MM.1S (cell line): ENCODE measurements at regions not wholly inside any gene's neighbourhood (a gene's known extent, or its start where the extent isn't known, plus 50 kb on each side); places are given as distances from the start of the nearest gene placed in this dataset.
"Not testable (repeated sequence)": the region's sequence is repeated elsewhere in the genome, so short reads cannot be mapped to it uniquely, and the experiment has no call there.

ENCODE experiments used
- DNase-seq: peaks from one replicate; pipeline ENCODE4 v3.0.0-alpha.2; 2015
- H2AFZ ChIP-seq: fragments of 300-600 bp; sonication (generic); 2 replicates; pipeline ENCODE4 v1.6.0; 2016; ENCODE audit warnings: antibody characterized with exemption, low read length
- H3F3A ChIP-seq: fragments of 300-600 bp; sonication (generic); 2 replicates; pipeline ENCODE4 v1.6.1; 2016; ENCODE audit warnings: mild to moderate bottlenecking, antibody characterized with exemption, low read length, moderate library complexity, mixed read lengths; ENCODE audit not compliant: insufficient read depth
- H3K27ac ChIP-seq: fragments of 300-600 bp; sonication (generic); 2 replicates; pipeline ENCODE4 v1.5.1; 2016; ENCODE audit warnings: mild to moderate bottlenecking, low read length
- H3K27me3 ChIP-seq: fragments of 300-600 bp; sonication (generic); replicated peaks from 2 replicates; pipeline ENCODE4 v1.6.0; 2016; ENCODE audit warnings: low read length; ENCODE audit not compliant: insufficient read depth
- H3K36me3 ChIP-seq: fragments of 300-600 bp; sonication (generic); replicated peaks from 2 replicates; pipeline ENCODE4 v1.6.1; 2016; ENCODE audit warnings: mild to moderate bottlenecking, low read length, mixed read lengths; ENCODE audit not compliant: insufficient read depth
- H3K4me1 ChIP-seq: fragments of 300-600 bp; sonication (generic); 2 replicates; pipeline ENCODE4 v1.6.1; 2016; ENCODE audit warnings: low read length, mixed read lengths
- H3K4me2 ChIP-seq: fragments of 300-600 bp; sonication (generic); 2 replicates; pipeline ENCODE4 v1.6.0; 2016; ENCODE audit warnings: low read depth, low read length
- H3K4me3 ChIP-seq: fragments of 300-600 bp; sonication (generic); 2 replicates; pipeline ENCODE4 v1.5.1; 2016; ENCODE audit warnings: low read length, mixed read lengths
- H3K79me2 ChIP-seq: fragments of 300-600 bp; sonication (generic); 2 replicates; pipeline ENCODE4 v1.6.1; 2016; ENCODE audit warnings: mixed run types, low read length, mixed read lengths
- H3K9ac ChIP-seq: fragments of 300-600 bp; sonication (generic); 2 replicates; pipeline ENCODE4 v1.6.1; 2016; ENCODE audit warnings: low read length, mixed read lengths
- H3K9me2 ChIP-seq: fragments of 300-600 bp; sonication (generic); replicated peaks from 2 replicates; pipeline ENCODE4 v1.6.1; 2016; ENCODE audit warnings: mild to moderate bottlenecking, low read length, mixed read lengths; ENCODE audit not compliant: insufficient read depth
- H3K9me3 ChIP-seq: fragments of 300-600 bp; sonication (generic); replicated peaks from 2 replicates; pipeline ENCODE4 v1.6.1; 2016; ENCODE audit warnings: mild to moderate bottlenecking, low read length, mixed read lengths; ENCODE audit not compliant: insufficient read depth
- H4K20me1 ChIP-seq: fragments of 300-600 bp; sonication (generic); 2 replicates; pipeline ENCODE4 v1.6.1; 2016; ENCODE audit warnings: mild to moderate bottlenecking, low read length, moderate library complexity, mixed read lengths; ENCODE audit not compliant: insufficient read depth
- EZH2 ChIP-seq: fragments of 300-600 bp; sonication (generic); optimal IDR thresholded peaks from 2 replicates; pipeline ENCODE3; 2017; ENCODE audit warnings: low read depth, mild to moderate bottlenecking, antibody characterized with exemption, low read length, mixed read lengths
- EZH2phosphoT487 ChIP-seq: fragments of 300-600 bp; sonication (generic); IDR thresholded peaks from 2 replicates; pipeline ENCODE4 v1.6.1; 2018; ENCODE audit warnings: antibody characterized with exemption, low read length
- TF ChIP-seq, protein P1 (sequence below): fragments of 300-600 bp; sonication (generic); IDR thresholded peaks from 2 replicates; pipeline ENCODE4 v1.5.1; 2016; ENCODE audit warnings: antibody characterized with exemption, low read length, mixed read lengths

DNA sequence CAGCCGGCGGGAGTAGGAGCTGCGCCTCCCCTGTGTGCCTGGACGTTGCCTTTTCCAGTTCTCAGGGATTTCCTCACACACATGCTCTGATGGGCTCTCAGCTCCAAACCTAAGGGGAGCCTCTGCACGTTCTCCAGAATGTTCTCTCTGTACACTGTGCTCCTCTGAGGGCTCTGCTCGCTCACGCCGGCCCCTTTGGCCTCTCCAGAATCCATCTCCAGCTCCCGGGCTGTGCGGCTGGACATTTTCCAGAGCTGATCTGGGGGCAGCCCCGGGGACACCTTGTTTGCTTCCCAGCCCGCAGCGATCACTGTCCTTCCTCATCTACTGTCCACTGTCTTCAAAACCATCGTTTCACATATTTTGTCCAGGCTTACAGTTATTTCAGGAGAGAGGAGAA lies 245.4 kb upstream of the HDAC4 start:
- H3K36me3 ChIP-seq, result no peaks in the 10 kb centered on the region
- no peaks in the 10 kb centered on the region for H3K9me2 ChIP-seq
- DNase-seq, result no peak
- no peaks in the 10 kb centered on the region for H3K9me3 ChIP-seq
- TF ChIP-seq, protein P1, sequence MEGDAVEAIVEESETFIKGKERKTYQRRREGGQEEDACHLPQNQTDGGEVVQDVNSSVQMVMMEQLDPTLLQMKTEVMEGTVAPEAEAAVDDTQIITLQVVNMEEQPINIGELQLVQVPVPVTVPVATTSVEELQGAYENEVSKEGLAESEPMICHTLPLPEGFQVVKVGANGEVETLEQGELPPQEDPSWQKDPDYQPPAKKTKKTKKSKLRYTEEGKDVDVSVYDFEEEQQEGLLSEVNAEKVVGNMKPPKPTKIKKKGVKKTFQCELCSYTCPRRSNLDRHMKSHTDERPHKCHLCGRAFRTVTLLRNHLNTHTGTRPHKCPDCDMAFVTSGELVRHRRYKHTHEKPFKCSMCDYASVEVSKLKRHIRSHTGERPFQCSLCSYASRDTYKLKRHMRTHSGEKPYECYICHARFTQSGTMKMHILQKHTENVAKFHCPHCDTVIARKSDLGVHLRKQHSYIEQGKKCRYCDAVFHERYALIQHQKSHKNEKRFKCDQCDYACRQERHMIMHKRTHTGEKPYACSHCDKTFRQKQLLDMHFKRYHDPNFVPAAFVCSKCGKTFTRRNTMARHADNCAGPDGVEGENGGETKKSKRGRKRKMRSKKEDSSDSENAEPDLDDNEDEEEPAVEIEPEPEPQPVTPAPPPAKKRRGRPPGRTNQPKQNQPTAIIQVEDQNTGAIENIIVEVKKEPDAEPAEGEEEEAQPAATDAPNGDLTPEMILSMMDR, result no peak
- TF ChIP-seq EZH2, result no peak
- no peak for TF ChIP-seq EZH2phosphoT487
- H3K4me1 ChIP-seq, result no peaks in the 10 kb centered on the region
- no peak overlapping the region for H3K27ac ChIP-seq
- H3K4me2 ChIP-seq, result no peak overlapping the region
- H3K9ac ChIP-seq, result no peak overlapping the region
- H3K4me3 ChIP-seq, result no peak overlapping the region
- H3K79me2 ChIP-seq, result no peaks in the 10 kb centered on the region
- H2AFZ ChIP-seq, result no peak overlapping the region
- no peaks in the 10 kb centered on the region for H4K20me1 ChIP-seq
- no peaks in the 10 kb centered on the region for H3K27me3 ChIP-seq
- H3F3A ChIP-seq, result no peaks in the 10 kb centered on the region

DNA sequence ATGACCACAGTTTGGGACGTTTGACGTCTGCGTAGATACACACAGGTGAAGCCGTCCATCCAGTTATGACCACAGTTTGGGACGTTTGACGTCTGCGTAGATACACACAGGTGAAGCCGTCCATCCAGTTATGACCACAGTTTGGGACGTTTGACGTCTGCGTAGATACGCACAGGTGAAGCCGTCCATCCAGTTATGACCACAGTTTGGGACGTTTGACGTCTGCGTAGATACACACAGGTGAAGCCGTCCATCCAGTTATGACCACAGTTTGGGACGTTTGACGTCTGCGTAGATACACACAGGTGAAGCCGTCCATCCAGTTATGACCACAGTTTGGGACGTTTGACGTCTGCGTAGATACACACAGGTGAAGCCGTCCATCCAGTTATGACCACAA lies 243.8 kb upstream of the HDAC4 start:
- H3K27ac ChIP-seq, H3K27me3 ChIP-seq, H3F3A ChIP-seq, H3K36me3 ChIP-seq, H3K9me3 ChIP-seq, H3K9me2 ChIP-seq, H3K4me1 ChIP-seq, H3K4me2 ChIP-seq, H2AFZ ChIP-seq, DNase-seq, H3K9ac ChIP-seq, H4K20me1 ChIP-seq, H3K4me3 ChIP-seq, H3K79me2 ChIP-seq: not testable (repeated sequence)

DNA sequence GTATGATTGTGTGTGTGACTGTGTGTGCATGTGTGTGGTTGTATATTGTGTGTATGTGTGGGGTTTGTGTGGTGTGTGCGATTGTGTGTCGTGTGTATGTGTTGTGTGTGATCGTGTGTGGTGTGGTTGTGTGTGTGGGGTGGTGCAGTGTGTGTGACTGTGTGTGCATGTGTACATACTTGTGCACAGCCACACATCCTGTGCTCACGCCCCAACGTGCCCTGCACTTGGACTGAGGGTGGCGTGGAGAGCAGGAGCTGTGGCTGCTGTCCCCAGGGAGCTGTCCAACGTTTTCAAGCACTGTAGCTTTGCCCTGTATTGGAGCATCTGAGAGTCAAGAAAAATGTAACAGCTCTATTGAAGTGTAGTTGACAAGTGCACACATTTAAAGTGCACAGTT lies 243.2 kb upstream of the HDAC4 start:
- H4K20me1 ChIP-seq, result no peaks in the 10 kb centered on the region
- H2AFZ ChIP-seq, result no peak overlapping the region
- no peaks in the 10 kb centered on the region for H3K9me3 ChIP-seq
- H3K27ac ChIP-seq, result no peak overlapping the region
- H3K4me1 ChIP-seq, result no peaks in the 10 kb centered on the region
- H3K9me2 ChIP-seq, result no peaks in the 10 kb centered on the region
- TF ChIP-seq, protein P1, result no peak
- no peak for TF ChIP-seq EZH2
- no peak for TF ChIP-seq EZH2phosphoT487
- H3K9ac ChIP-seq, result no peak overlapping the region
- H3K4me2 ChIP-seq, result no peak overlapping the region
- no peak for DNase-seq
- no peaks in the 10 kb centered on the region for H3K36me3 ChIP-seq
- H3K4me3 ChIP-seq, result no peak overlapping the region
- no peaks in the 10 kb centered on the region for H3K27me3 ChIP-seq
- no peaks in the 10 kb centered on the region for H3K79me2 ChIP-seq
- H3F3A ChIP-seq, result no peaks in the 10 kb centered on the region

DNA sequence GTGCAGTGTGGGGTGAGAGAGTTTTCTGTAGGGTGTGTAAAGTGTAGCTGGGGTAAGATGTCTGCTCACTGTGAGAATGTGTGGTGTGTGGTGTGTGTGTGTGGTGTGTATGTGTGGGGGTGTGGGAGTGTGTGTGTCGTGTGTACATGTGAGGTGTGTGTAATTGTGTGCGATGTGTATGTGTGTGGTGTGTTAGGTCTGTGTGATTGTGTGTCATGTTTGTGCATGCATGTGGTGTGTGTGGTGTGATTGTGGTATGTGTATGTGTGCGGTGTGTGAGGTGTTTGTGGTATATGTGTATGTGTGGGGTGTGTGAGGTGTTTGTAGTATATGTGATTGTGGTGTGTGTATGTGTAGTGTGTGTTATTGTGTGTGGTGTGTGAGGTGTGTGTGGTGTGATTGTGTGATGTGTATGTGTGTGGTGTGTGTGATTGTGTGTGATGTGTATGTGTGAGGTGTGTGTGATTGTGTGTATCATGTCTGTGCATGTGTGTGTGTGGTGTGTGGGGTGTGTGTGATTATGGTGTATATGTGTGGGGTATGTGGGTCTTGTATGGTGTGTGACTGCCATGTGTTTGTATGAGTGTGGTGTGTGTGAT lies 241.7 kb upstream of the HDAC4 start:
- H3K27me3 ChIP-seq, result no peaks in the 10 kb centered on the region
- H4K20me1 ChIP-seq, result no peaks in the 10 kb centered on the region
- H3F3A ChIP-seq, result no peaks in the 10 kb centered on the region
- H3K4me3 ChIP-seq, result no peak overlapping the region
- DNase-seq, result no peak
- H3K4me2 ChIP-seq, result no peak overlapping the region
- TF ChIP-seq, protein P1, result no peak
- TF ChIP-seq EZH2phosphoT487, result no peak
- TF ChIP-seq EZH2, result no peak
- H3K36me3 ChIP-seq, result no peaks in the 10 kb centered on the region
- H2AFZ ChIP-seq, result no peak overlapping the region
- no peaks in the 10 kb centered on the region for H3K4me1 ChIP-seq
- no peaks in the 10 kb centered on the region for H3K9me3 ChIP-seq
- H3K27ac ChIP-seq, result no peak overlapping the region
- H3K9me2 ChIP-seq, result no peaks in the 10 kb centered on the region
- H3K79me2 ChIP-seq, result no peaks in the 10 kb centered on the region
- no peak overlapping the region for H3K9ac ChIP-seq

DNA sequence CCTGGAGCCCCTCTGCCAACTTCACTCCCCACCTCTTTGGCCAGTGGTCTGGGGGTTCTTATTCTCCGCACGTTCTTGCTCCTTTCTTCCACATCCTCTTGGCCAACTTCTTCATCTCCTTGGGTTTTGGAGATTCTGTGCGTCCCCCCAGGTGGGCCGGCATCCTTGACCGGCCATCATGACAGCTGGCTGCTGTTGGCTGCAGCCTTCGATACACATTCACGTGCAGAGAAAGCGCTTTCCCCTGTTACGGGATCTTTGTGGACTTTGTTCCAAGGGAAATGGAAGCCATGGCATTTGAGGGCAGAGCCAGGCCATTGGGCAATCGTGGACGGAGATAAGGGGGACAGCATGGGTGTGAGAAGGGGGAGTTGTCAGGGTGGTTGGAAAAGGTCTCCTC lies 241.1 kb upstream of the HDAC4 start:
- not testable (repeated sequence) for DNase-seq, H3K27me3 ChIP-seq, H3K4me2 ChIP-seq, H3K27ac ChIP-seq, H3K9ac ChIP-seq, H2AFZ ChIP-seq, H3K9me3 ChIP-seq, H3K4me3 ChIP-seq, H4K20me1 ChIP-seq, H3K9me2 ChIP-seq, H3K79me2 ChIP-seq, H3K4me1 ChIP-seq, H3F3A ChIP-seq, H3K36me3 ChIP-seq
